Astrocyte (in vitro differentiated cells and primary cell): ENCODE measurements at regions not wholly inside any gene's neighbourhood (a gene's known extent, or its start where the extent isn't known, plus 50 kb on each side); places are given as distances from the start of the nearest gene placed in this dataset.
A peak's percentile ranks its signal among the peaks of the same experiment; 100 is the strongest.

Source experiments
- DNase-seq: peaks from one replicate; pipeline ENCODE4 v3.0.0-alpha.2; 2010; ENCODE audit warnings: low read depth
- FAIRE-seq: peaks from 2 replicates; lab custom pipeline; 2011; peaks lifted over from hg19 to GRCh38; lab: Jason Lieb, UNC
- H2AFZ ChIP-seq: 2 replicates; pipeline ENCODE4 v1.6.0; 2012; ENCODE audit warnings: low read depth, low read length, inconsistent platforms
- H3K27ac ChIP-seq: 2 replicates; pipeline ENCODE4 v1.5.1; 2011; ENCODE audit warnings: low read depth, low read length, inconsistent platforms
- H3K27me3 ChIP-seq: 2 replicates; pipeline ENCODE4 v1.6.0; 2011; ENCODE audit warnings: low read length, inconsistent platforms; ENCODE audit not compliant: insufficient read depth
- H3K36me3 ChIP-seq: 2 replicates; pipeline ENCODE4 v1.5.1; 2011; ENCODE audit warnings: low read length, inconsistent platforms; ENCODE audit not compliant: insufficient read depth
- H3K4me1 ChIP-seq: 2 replicates; pipeline ENCODE4 v1.5.1; 2011; ENCODE audit warnings: low read length, inconsistent platforms; ENCODE audit not compliant: insufficient read depth
- H3K4me2 ChIP-seq: 2 replicates; pipeline ENCODE4 v1.6.0; 2012; ENCODE audit warnings: low read length, inconsistent platforms
- H3K4me3 ChIP-seq: 2 replicates; pipeline ENCODE4 v1.5.1; 2011; ENCODE audit warnings: low read depth, mild to moderate bottlenecking, low read length, inconsistent platforms; ENCODE audit not compliant: insufficient read depth
- H3K79me2 ChIP-seq: 2 replicates; pipeline ENCODE4 v1.6.0; 2012; ENCODE audit warnings: mild to moderate bottlenecking, low read length, inconsistent platforms; ENCODE audit not compliant: insufficient read depth
- H3K9ac ChIP-seq: 2 replicates; pipeline ENCODE4 v1.6.0; 2012; ENCODE audit warnings: mild to moderate bottlenecking, low read length, inconsistent platforms
- H3K9me3 ChIP-seq: 2 replicates; pipeline ENCODE4 v1.5.1; 2012; ENCODE audit warnings: low read depth, mild to moderate bottlenecking, low read length, inconsistent platforms; ENCODE audit not compliant: insufficient read depth
- H4K20me1 ChIP-seq: 2 replicates; pipeline ENCODE4 v1.6.0; 2012; ENCODE audit warnings: low read length, inconsistent platforms; ENCODE audit not compliant: insufficient read depth
- H3K27ac Mint-ChIP-seq: one replicate; pipeline ENCODE4 v1.8.0; 2021; ENCODE audit warnings: mild to moderate bottlenecking, mixed read lengths; ENCODE audit not compliant: unreplicated experiment
- H3K27me3 Mint-ChIP-seq: one replicate; pipeline ENCODE4 v1.8.0; 2021; ENCODE audit warnings: low read depth, mixed read lengths; ENCODE audit not compliant: unreplicated experiment
- H3K36me3 Mint-ChIP-seq: one replicate; pipeline ENCODE4 v1.8.0; 2021; ENCODE audit warnings: low read depth, mixed read lengths; ENCODE audit not compliant: unreplicated experiment
- H3K4me1 Mint-ChIP-seq: one replicate; pipeline ENCODE4 v1.8.0; 2021; ENCODE audit warnings: low read depth, mixed read lengths; ENCODE audit not compliant: unreplicated experiment
- H3K4me3 Mint-ChIP-seq: one replicate; pipeline ENCODE4 v1.8.0; 2021; ENCODE audit warnings: mild to moderate bottlenecking, moderate library complexity, mixed read lengths; ENCODE audit not compliant: unreplicated experiment
- H3K9me3 Mint-ChIP-seq: one replicate; pipeline ENCODE4 v1.8.0; 2021; ENCODE audit warnings: mild to moderate bottlenecking, mixed read lengths; ENCODE audit not compliant: unreplicated experiment
- EZH2 ChIP-seq: IDR thresholded peaks from 2 replicates; pipeline ENCODE4 v1.6.1; 2012; ENCODE audit warnings: mild to moderate bottlenecking, low read length, inconsistent platforms; ENCODE audit not compliant: insufficient read depth
- TF ChIP-seq, protein P1 (sequence below): IDR thresholded peaks from 2 replicates; pipeline ENCODE4 v1.5.1; 2011; ENCODE audit warnings: low read depth, mild to moderate bottlenecking, inconsistent platforms, low read length, moderate library complexity; ENCODE audit not compliant: insufficient read depth

- no peak overlapping the region for H3K4me3 ChIP-seq
- no peaks in the 10 kb centered on the region for H3K9me3 ChIP-seq
- TF ChIP-seq, protein P1, sequence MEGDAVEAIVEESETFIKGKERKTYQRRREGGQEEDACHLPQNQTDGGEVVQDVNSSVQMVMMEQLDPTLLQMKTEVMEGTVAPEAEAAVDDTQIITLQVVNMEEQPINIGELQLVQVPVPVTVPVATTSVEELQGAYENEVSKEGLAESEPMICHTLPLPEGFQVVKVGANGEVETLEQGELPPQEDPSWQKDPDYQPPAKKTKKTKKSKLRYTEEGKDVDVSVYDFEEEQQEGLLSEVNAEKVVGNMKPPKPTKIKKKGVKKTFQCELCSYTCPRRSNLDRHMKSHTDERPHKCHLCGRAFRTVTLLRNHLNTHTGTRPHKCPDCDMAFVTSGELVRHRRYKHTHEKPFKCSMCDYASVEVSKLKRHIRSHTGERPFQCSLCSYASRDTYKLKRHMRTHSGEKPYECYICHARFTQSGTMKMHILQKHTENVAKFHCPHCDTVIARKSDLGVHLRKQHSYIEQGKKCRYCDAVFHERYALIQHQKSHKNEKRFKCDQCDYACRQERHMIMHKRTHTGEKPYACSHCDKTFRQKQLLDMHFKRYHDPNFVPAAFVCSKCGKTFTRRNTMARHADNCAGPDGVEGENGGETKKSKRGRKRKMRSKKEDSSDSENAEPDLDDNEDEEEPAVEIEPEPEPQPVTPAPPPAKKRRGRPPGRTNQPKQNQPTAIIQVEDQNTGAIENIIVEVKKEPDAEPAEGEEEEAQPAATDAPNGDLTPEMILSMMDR: no peak
- no peak for TF ChIP-seq EZH2
- no peak overlapping the region for H3K9ac ChIP-seq
- H4K20me1 ChIP-seq: no peaks in the 10 kb centered on the region
- H3K36me3 Mint-ChIP-seq: no peaks in the 10 kb centered on the region
- no peak overlapping the region for H3K27ac Mint-ChIP-seq
- no peaks in the 10 kb centered on the region for H3K9me3 Mint-ChIP-seq
- H3K27me3 ChIP-seq: no peaks in the 10 kb centered on the region
- FAIRE-seq (no peak), DNase-seq (no peak)
- no peak overlapping the region for H3K27ac ChIP-seq
- no peak overlapping the region for H3K4me3 Mint-ChIP-seq
- H3K4me1 Mint-ChIP-seq: no peaks in the 10 kb centered on the region
- no peaks in the 10 kb centered on the region for H3K27me3 Mint-ChIP-seq
- H3K36me3 ChIP-seq: no peaks in the 10 kb centered on the region
- H3K4me1 ChIP-seq: no peaks in the 10 kb centered on the region
- H2AFZ ChIP-seq: no peak overlapping the region
- no peaks in the 10 kb centered on the region for H3K79me2 ChIP-seq
- no peak overlapping the region for H3K4me2 ChIP-seq
Measured at GRCh38 chrX:82219129-82219528, 1017.2 kb downstream of the SH3BGRL start.

- no peak overlapping the region for H2AFZ ChIP-seq
- no peaks in the 10 kb centered on the region for H4K20me1 ChIP-seq
- no peak for DNase-seq
- no peaks in the 10 kb centered on the region for H3K4me1 ChIP-seq
- TF ChIP-seq, protein P1: no peak
- no peak for TF ChIP-seq EZH2
- Mint-ChIP-seq H3K9me3 (no peaks in the 10 kb centered on the region), H3K4me3 (no peak overlapping the region), H3K27me3 (no peaks in the 10 kb centered on the region), H3K4me1 (no peaks in the 10 kb centered on the region), H3K36me3 (no peaks in the 10 kb centered on the region), H3K27ac (no peak overlapping the region)
- no peaks in the 10 kb centered on the region for H3K79me2 ChIP-seq
- no peak overlapping the region for H3K9ac ChIP-seq
- FAIRE-seq: peak; percentile 23
- H3K9me3 ChIP-seq: no peaks in the 10 kb centered on the region
- H3K4me3 ChIP-seq: no peak overlapping the region
- no peak overlapping the region for H3K4me2 ChIP-seq
- no peaks in the 10 kb centered on the region for H3K36me3 ChIP-seq
- no peaks in the 10 kb centered on the region for H3K27me3 ChIP-seq
- H3K27ac ChIP-seq: no peak overlapping the region
Measured at GRCh38 chrX:82224961-82225360, 1023.1 kb downstream of the SH3BGRL start.

- no peaks in the 10 kb centered on the region for H3K4me1 ChIP-seq
- Mint-ChIP-seq H3K27me3 (no peaks in the 10 kb centered on the region), H3K9me3 (no peaks in the 10 kb centered on the region), H3K4me3 (no peak overlapping the region), H3K27ac (no peak overlapping the region), H3K36me3 (no peaks in the 10 kb centered on the region), H3K4me1 (no peaks in the 10 kb centered on the region)
- no peak overlapping the region for H3K4me2 ChIP-seq
- H3K4me3 ChIP-seq: no peak overlapping the region
- H3K9me3 ChIP-seq: no peaks in the 10 kb centered on the region
- no peaks in the 10 kb centered on the region for H3K79me2 ChIP-seq
- no peaks in the 10 kb centered on the region for H4K20me1 ChIP-seq
- H3K36me3 ChIP-seq: no peaks in the 10 kb centered on the region
- H2AFZ ChIP-seq: no peak overlapping the region
- H3K27ac ChIP-seq: no peak overlapping the region
- no peak overlapping the region for H3K9ac ChIP-seq
- no peak for DNase-seq
- FAIRE-seq: no peak
- no peak for TF ChIP-seq EZH2
- TF ChIP-seq, protein P1: no peak
- no peaks in the 10 kb centered on the region for H3K27me3 ChIP-seq
Measured at GRCh38 chrX:82230013-82230412, 1028.1 kb downstream of the SH3BGRL start.
